Putamen (tissue), 1 donor: ENCODE measurements at regions not wholly inside any gene's neighbourhood (a gene's known extent, or its start where the extent isn't known, plus 50 kb on each side); places are given as distances from the start of the nearest gene placed in this dataset.

Experiments
- DNase-seq: peaks from one replicate; pipeline ENCODE4 v3.0.0-alpha.2; 2016; ENCODE audit warnings: low spot score

DNA sequence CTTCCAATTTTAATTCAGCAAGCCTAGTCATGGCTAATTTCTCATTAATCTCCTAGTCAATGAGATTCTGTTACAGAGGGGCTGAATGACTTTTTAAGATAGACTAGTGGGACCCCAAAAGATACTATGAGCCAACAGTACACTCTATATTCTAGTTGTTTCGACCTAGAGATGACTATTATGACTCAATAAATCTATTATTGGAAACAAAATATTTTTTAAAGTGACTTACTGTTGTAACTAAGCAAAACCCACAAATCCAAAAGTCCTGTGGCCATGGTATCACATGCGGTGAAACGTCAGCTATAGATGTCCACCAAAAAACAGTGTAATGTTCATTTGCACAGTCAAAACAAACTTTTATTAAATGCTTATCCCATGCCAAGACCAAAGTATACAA is 95.3 kb upstream of the ADO start:
- DNase-seq, result no peak

DNA sequence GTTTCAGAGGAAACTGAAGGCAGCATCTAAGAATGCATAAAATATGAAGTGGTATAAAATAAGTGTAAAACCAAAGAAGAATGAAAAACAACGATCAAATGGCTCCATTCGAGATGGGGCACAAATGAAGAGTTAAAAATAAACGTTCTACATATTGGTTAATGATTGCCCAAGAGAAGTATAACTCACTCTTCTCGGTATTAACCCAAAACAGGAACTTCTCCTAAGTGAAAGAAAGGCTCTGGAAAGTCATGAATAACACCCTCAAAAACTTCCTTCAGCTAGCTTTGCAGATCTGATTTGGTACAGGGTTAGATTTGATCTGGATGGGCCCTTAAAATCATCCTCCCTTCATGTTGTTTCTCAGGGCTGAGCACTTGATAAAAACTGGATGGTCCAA is 94.3 kb upstream of the ADO start:
- DNase-seq, result no peak

DNA sequence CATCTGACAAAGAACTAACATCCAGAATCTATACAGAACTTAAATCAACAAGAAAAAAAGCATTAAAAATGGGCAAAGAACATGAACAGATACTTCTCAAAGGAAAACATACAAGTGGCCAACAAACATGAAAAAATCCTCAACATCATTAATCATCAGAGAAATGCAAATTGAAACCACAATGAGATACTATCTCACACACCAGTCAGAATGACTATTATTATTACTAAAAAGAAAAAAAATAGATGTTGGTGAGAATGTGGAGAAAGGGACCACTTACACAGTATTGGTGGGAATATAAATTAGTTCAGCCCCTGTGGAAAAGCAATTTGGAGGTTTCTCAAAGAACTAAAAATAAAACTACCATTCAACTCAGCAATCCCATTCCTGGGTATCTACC is 89.1 kb upstream of the ADO start:
- no peak for DNase-seq

DNA sequence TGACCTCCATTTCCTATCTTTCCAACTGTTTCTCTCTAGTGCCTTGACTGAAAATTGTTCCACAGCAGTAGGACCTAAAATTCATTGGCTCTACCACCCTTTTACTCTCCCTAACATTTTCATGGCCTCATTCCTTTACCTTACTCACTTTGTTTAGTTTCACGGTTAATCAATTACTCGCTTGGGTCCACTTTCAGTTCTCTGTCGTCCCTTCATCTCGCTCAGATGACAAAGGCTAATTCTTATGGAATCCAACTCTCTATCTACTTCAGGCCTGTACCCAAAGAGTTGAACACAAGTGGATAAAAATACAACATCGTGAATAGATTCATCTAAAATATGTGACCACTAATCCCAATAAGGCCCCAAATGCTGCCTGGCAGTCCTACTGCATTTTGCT is 85.9 kb upstream of the ADO start:
- no peak for DNase-seq

DNA sequence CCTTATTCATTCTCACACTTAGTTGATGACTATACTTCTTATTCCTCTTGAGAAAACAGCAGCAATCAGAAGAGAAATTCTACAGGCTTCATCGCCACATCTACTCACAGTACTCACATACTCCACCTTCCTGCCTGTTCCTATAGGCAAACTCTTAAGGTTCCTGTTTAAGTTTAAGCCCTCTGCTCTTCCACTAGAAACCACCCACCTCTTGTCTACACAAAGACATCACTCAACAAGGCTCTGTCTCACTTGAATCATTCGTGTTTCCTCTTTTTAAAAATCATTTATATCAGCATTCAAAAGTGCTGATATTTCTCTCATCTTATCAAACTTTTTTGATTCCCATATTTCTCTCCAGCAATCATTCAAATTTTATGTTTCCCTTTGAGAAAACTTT is 85.5 kb upstream of the ADO start:
- DNase-seq, result no peak

DNA sequence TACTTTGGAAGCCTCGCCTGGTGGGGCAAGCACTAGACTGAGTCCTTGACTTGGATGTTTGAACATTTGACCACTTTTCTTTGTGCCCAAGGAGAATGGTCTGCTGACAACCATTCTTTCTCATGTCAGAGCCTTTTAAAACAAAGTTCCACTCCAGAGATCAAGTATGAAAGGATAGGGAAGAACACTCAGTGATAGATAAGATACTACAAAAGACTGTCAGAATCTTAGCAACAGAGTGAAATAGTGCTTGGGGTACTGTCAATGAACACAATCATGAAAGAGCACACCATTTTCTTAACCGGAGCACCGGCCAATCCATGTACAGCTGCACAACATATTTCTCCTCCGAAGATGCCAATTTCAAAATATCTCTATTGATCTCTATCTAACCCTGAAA is 82.8 kb upstream of the ADO start:
- DNase-seq, result no peak

DNA sequence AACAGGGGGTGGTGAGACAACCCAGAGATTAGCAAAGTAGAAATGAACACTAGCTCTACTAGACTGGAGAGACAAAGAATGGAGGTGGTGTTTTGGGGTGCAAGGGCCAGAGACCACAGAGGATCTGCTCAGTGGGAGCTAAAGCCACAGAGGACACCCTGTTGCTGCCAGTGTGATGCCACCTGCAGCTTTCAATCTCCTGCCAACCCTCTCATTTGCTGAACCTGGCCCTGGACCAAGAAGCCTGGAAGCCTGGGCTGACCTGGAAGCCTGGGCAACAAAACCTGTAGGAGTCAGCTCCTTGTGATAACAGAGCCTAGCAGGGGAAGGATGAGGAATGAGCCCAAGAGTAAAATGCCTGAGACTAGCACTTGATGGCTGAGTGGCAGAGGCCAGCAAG is 81.1 kb upstream of the ADO start:
- DNase-seq, result no peak

DNA sequence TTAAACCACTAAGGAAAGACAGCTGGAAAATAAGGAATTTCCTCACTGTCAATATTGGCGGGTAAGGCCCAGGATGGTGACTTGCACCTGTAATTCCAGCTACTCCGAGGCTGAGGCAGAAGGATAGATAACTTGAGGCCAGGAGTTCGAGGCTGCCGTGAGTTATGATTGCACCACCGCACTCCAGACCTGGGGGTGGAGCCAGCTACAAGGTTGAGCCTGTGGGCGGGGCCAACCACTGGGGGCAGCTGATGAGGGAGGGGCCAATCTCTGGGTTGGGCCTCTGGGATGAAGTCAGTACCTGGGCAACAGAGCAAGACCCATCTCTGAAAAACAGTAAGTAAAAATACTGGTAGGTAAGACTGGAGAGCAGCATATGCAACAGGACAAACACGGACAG is 80.1 kb upstream of the ADO start:
- no peak for DNase-seq

DNA sequence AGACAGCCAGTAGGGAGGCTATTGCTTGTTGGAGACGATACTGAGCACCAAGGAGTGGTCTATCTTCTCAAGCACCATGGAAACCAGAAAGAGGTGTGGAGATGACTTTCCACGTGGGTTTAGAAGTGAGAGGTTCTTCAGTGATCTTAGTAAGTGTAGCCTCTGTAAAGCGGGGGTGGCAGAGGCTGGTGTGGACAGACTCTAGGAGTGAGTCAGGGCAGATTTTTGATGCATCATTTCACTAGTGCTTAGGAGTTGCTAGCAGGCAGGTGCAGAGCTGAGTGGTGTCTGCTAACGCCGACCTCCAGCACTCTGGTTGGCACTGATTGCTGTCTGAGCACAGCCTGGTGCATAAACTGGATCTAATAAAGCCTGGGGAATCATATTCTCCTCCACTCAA is 78.4 kb upstream of the ADO start:
- no peak for DNase-seq

DNA sequence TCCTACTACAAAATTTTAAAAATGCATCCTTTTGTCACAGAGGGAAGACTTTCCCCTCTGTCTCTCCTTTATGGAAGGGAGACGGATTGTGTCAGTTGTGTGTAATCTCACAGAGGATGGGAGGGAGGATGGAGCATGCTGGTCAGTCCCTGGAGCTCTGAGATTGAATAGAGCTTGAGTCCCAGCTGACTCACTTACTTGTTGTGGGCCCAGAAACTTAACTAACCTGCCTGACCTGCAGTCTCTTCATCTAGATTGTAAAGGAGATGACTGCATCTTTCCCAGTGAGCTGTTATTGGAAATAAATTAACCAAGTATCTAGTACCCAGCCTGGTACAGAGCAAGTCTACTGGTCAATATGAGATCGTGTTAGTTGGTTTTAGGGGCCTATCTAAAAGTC is 77.9 kb upstream of the ADO start:
- no peak for DNase-seq

DNA sequence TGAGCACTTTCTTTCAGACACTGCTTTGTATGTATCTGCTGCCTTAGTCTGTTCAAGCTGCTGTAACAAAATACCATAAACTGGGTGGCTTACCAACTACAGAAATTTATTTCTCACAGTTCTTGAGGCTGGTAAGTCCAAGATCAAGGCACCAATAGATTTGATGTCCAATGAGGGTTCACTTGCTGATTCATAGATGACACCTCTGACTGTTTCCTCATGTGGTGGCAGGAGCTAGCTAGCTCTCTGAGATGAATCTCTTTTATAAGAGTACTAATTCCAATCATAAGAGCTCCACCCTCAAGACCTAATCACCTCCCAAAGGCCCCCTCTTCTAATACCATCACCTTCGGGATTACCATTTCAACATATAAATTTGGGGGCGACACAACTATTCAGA is 76.6 kb upstream of the ADO start:
- no peak for DNase-seq

DNA sequence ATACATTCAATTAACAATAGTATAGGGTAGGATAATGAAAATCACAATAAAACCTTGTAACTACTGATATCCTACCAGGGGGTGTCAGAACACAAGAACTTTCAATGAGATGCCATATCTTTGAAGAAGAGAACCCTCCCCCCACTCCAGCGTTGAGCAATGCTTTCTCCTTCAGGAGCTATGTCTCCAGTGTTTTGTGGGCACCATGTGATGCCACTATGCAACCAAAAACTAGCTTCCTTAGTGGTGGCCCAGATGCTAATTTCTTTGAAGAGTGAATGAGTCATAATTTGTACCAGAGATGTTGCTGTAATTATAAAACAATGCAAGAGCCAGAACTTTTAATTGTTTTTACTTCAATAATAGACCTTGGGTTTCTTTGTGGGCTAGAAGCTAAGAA is 76.0 kb upstream of the ADO start:
- no peak for DNase-seq

DNA sequence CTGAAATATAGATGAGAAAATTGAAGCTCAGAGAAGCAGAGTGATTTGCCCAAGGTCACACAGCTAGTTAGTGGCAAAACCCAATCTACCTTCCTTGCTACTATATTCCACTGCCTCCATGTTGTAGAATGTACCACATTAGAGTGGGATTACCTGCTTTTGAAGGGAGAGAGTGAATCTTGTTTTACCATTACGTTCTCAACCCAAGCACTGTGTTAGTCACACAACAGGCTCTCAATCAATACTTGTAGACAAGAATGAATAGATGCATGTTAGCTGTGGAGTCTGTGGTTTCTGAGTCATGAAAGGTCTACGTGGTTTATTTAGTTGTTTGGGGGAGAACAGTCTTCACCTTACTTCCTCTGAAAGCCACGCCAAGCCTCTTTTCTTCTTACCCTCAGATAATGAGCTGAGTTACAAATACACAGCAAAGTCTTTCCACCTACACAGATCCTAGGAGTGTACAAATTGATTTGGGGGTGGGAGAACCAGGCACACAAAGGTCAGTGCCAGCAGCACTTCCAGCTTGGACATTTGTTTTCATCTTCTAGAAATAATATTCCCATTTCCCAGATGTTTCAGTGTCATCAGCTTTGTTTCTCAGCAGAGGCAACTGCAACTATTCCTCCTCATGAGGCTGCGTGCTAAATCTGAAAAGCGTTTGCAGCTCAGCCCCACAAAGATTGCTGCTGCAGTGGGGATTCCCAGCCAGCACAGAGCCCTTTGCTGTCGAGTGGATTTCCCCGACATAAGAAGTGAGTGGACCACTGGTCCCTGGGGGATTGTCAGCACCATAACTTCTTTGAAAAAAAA is 71.5 kb upstream of the ADO start:
- DNase-seq, result no peak

DNA sequence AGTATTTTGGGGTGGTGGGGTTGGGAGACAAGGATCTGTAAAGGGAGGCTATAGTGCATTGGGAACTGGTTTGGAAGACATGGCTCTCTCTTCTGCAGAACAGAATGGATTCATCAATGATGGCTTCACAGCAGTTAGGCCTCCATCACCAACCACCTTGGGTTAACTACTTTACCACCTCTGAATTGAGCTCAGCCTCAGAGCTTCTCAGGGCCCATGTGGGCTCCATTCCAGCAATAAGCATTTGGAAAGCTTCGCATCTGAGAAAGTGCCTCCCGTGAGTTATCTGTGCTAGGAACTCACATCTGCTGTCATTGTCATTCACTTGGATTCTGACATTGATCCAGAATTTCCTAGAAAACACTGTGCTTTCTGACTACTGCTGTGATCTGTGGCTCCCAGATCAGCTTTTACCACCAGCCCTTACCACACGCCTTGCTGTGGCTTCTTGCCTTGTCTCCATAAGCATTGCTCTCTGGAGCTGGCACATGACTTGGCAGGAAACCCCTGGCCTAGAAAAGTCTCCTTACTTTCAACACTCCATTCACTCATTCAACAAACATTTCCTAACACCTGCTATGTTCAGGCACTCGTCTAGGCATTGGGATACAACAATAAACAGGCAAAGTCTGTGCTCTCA is 70.7 kb upstream of the ADO start:
- no peak for DNase-seq

DNA sequence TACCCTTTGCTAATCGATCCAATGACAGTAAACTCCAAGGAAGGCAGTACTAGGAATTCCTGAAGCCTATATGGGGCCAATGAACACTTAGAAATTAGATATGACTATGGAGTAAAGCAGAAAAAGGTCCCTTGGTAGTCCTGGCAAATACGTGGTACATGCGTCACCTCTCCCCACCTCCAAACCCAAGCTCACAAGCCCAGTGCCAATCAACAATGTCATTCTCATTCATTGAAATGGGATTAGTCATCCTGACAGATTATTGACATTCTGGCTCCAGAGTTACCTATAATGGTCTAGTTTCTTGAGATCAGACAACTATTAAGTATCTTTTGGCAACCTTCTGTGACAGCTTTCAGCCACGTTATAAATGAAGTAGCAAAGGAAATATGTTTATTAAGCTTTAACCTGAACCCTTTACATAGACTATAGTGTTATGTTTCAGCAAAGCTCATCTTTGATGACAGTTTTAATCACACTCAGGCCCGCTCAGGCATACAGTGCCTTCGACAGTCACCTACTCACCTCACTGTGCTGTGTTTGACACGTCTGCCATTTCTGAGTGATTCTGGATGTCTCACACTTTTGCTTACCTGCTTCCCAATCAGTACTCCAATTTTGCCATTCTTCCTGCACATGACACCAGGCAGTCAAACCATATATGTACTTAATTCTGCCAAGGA is 69.6 kb upstream of the ADO start:
- DNase-seq, result no peak

DNA sequence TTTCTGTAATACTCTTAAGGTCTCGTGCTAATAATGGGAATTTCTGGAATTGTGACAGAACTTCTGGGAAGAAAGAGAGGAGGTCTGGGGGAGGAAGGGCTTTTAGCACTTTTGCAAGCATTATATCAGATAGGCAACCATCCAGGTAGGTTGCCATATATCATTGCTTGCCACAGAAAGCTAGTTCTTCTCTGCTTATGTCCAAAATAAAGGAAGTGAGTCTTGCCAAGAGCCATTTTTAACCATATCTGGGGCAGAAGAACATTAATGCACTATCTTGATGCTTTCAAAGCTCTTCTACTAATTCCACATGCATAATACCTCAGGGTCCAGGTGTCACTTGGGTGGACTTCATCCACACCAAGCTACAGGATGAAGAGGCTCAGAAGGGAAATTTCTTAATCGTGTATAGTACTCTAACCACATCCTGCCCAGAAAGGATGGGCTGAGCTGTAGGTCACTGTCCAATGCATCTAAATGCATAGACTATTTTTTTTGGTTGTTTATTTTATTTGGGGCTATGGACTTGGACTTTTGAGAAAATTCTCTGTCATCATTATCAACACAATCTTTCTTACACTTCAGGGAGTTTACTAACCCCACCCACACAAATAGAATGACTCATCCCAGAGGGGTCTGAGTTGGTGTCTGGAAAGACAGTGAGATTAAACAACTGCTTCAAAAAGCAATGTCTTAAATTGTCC is 68.9 kb upstream of the ADO start:
- DNase-seq, result no peak

DNA sequence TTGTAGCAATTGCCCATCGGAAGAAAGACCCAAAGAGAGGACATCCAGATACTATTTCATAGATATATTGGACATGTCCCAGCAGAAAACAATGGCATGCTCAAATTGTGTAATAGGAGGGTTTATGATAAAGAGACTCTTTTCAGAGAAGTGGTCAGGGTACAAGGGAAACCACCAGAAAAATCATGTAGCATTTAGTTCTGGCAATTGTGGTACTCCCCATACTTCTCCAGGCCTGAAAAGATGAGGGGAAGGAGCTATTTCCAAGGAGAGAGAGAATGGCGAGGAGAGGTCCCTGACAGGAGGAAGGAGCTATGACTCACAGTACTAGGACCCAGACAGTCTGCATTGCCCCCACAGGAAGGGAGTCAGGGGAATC is 68.4 kb upstream of the ADO start:
- no peak for DNase-seq

DNA sequence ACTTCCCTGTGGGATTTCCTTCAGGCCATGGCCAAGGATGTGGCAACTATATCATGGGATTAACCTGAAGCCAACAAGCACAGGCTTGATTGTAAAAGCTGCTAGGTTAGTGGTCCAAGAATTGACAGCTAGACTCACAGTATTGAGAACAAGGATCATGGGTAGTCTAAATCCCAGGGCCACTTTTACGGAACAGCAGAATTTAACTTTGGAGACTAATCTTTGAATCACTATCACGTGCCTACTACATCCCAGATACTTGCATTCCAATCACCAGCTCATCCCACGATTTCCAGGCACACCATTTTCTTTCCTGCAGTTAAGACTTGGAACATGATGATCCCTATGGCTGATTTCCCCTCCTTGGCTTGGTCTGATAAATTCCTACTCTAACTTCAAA is 65.6 kb upstream of the ADO start:
- no peak for DNase-seq

DNA sequence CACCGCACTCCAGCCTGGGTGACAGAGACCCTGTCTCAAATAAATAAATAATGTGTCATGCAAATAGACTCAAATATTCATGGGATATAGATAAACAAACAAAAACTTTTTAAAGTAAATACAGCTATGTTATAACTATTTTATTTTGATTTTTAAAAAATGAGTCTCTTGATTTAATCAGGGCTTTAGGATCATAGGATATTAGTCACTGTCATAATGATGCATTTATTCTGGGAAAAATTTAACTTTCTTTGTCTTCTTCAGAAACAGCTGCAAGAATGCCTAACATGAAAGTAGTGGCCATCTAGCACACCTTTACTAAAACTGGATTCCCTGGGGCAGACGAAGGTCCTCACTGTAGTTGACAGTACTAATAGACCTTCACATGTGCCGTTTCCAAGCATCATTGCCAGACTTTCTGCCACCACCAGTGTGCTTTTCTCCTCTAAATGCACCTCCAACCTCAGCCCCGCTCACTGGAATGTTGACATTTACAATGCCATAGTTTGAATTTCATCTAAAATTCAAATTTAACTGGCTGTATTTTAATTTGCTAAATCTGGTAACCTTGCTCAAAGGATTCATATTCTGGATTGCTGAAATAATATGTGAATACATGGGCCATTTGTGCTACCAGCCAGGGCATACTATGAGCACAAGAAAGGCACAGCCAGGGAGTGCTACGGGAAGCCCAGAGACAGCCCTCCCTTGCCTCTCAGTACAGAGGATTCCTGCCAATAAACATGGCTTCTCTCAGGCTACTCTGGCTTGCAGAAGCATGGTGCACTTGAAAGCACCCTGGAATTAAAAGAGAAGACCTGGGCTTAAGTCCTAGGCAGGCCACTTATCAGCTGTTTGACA is 63.4 kb upstream of the ADO start:
- DNase-seq, result no peak

DNA sequence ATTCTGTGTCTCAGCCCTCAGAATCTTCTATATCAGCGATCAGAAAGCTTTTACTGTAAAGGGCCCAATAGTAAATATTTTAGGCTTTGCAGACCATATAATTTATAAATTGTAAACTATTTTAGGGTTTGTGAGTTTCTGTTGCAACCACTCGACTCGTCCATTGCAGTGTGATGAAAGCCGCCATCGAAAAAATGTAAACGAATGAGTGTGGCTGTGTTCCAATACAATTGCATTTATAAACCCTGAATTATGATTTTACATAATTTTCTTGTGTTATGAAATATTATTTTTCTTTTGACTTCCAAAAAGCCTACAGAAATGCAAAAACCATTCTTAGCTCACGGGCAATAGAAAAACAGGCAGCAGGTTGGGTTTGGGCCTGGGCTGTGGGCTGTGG is 62.5 kb upstream of the ADO start:
- no peak for DNase-seq

DNA sequence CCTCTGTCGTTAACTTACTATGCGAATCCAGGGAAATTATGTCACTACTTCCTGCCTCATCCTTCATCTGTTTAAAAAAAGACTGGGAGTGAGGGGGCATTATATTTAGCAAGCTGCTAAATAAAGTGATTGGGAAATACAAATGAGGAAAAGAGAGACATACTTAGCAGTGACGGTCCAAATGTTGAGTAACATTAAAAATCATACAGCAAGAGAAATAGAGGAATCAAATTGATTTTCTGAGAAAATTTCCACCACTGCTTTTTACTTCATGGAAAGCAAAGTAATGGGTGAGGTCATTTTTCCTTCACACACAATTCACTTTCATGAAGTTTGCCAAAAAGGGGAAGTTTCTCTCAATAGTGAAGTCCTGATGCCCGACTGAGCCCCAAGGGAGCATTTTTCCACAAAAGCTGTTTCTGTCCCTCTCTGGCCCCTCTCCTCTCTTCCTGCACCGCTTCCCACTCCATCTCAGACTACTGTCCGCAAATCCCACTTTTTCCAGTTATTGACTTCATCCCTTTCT is 61.9 kb upstream of the ADO start:
- DNase-seq, result no peak

DNA sequence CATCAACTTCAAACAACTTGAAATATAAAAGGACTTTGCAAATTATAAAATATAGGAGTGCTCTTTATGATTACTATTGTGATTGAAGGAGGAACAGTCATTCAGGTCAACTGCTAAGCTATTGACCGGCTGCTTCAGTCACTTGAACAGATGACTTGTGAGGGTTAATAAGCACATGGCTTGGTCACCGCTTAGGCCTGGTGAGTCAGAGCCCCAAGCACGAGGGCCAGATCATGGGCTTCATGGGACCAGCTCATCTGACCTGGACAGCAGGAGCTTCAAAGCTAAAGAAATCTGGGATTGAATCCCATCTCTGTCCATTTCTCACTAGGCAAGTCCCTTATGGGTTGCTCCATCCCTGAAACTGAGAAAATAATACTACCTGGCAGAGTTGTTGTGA is 60.4 kb upstream of the ADO start:
- DNase-seq, result no peak
